ENCODE measurements at regions not wholly inside any gene's neighbourhood (a gene's known extent, or its start where the extent isn't known, plus 50 kb on each side); places are given as distances from the start of the nearest gene placed in this dataset.

DNA sequence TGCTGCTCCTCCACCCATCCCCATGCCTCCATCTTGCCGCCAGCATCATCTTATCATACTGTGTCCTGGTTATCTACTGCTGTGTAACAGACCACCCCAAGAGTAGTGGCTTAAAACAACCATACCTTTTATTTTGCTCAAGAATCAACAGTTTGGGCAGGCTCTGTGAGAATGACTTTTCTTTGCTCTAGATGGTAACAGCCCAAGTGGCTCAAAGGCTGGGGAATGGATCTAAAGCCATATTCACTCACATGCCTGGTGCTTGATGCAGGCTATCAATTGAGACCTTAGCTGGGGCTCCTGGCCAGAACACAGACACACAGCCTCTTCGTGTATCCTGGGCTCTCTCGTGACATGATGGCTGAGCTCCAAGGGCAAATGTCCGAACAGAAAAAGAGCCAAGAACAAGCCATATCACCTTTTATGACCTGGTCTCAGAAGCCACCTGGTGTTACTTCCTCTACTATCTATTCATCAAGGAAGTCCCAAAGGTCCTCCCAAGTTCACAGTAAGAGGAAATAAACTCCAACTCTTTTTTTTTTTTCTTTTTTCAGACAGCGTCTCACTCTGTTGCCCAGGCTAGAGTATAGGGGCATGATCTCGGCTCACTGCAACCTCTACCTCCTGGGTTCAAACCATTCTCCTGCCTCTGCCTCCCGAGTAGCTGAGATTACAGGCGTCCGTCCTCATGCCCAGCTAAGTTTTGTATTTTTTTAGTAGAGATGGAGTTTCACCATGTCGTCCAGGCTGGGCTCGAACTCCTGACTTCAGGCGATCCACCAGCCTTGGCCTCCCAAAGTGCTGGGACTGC lies 159.3 kb upstream of the JARID2 start:
- TF ChIP-seq, protein P1, sequence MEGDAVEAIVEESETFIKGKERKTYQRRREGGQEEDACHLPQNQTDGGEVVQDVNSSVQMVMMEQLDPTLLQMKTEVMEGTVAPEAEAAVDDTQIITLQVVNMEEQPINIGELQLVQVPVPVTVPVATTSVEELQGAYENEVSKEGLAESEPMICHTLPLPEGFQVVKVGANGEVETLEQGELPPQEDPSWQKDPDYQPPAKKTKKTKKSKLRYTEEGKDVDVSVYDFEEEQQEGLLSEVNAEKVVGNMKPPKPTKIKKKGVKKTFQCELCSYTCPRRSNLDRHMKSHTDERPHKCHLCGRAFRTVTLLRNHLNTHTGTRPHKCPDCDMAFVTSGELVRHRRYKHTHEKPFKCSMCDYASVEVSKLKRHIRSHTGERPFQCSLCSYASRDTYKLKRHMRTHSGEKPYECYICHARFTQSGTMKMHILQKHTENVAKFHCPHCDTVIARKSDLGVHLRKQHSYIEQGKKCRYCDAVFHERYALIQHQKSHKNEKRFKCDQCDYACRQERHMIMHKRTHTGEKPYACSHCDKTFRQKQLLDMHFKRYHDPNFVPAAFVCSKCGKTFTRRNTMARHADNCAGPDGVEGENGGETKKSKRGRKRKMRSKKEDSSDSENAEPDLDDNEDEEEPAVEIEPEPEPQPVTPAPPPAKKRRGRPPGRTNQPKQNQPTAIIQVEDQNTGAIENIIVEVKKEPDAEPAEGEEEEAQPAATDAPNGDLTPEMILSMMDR (IDR thresholded peaks at IDR 0.05) = no peak
- no peak for TF ChIP-seq POLR2A (IDR thresholded peaks at IDR 0.05)
- TF ChIP-seq EP300 (IDR thresholded peaks at IDR 0.05; ENCODE audit: low read depth) = no peak
- no peak for TF ChIP-seq POLR2AphosphoS5 (IDR thresholded peaks at IDR 0.05)
